Right atrium auricular region (tissue), 2 donors: ENCODE measurements at regions not wholly inside any gene's neighbourhood (a gene's known extent, or its start where the extent isn't known, plus 50 kb on each side); places are given as distances from the start of the nearest gene placed in this dataset.

Experiments
- DNase-seq: peaks from one replicate; pipeline ENCODE4 v3.0.0-alpha.2; 2019; ENCODE audit warnings: low spot score
- H3K27ac ChIP-seq, 2 donors: fragments of 200-600 bp; sonication (generic); 1 replicate in 1 of 2; 2 replicates in 1 of 2; pipeline ENCODE4 v1.5.1; 2016 to 2019
- H3K27me3 ChIP-seq, 2 donors: fragments of 200-600 bp; sonication (generic); one replicate each; pipeline versions ENCODE4 v1.5.1 to v1.6.0; 2017 to 2019
- H3K36me3 ChIP-seq: fragments of 200-600 bp; sonication (generic); one replicate; pipeline ENCODE4 v1.5.1; 2016
- H3K4me1 ChIP-seq, 2 donors: fragments of 200-600 bp; sonication (generic); one replicate each; pipeline versions ENCODE4 v1.5.1 to v1.6.0; 2017 to 2019
- H3K4me3 ChIP-seq, 2 donors: fragments of 200-600 bp; sonication (generic); 1 replicate in 1 of 2; 2 replicates in 1 of 2; pipeline ENCODE4 v1.5.1; 2017 to 2019; ENCODE audit warnings: mild to moderate bottlenecking in 1 of 2, moderate library complexity in 1 of 2
- H3K9me3 ChIP-seq, 2 donors: fragments of 200-600 bp; sonication (generic); one replicate each; pipeline ENCODE4 v1.5.1; 2019
- CTCF ChIP-seq, 2 donors: fragments of 200-600 bp; sonication (generic); IDR thresholded peaks; one replicate each; pipeline ENCODE4 v1.5.1; 2019; ENCODE audit warnings: antibody characterized with exemption in 2 of 2

DNA sequence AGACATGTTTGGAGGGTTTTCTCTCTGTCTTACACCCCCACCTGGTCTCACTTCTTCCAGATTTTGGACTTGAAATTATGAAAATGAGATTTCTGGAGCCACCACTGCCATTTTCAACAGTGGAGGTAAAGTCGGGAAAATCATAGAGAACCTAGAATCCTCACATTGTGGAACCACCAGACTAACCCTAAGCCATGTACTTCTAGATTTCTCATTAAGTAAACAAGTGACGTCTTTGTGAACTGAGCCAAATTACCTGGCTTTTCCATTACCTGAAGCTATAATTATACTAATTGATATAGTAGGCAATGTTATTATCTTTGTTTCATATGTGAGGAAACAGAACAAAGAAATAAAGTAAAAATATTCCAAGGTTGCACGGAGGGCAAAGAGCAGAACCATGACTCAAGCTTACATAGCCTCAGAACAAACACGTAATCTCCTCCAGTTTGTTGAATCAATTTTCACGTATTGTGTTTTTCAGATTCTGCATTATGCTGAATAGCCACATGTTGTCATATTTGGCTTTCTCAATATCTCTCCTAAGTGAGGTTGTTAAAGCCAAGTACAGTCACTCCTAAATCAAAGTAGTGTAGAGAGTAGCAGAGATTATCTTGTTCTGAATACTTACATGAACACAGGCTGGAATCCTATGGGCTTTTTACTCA is 101.3 kb upstream of the CMC1 start:
- TF ChIP-seq CTCF (IDR thresholded peaks at IDR 0.05): no peak
- H3K36me3 ChIP-seq: no peaks in the 10 kb centered on the region
- no peak overlapping the region for H3K4me3 ChIP-seq
- no peaks in the 10 kb centered on the region for H3K27me3 ChIP-seq
- no peak for DNase-seq
- H3K27ac ChIP-seq: peak overlapping the region; percentile 38 to 56
- no peaks in the 10 kb centered on the region for H3K9me3 ChIP-seq
- H3K4me1 ChIP-seq: peaks cover 0 to 12% of the 10 kb centered on the region in 2 donors

GRCh38 chr3:28140664-28141063 is 100.8 kb upstream of the CMC1 start:
- Histone ChIP-seq H3K9me3 (no peaks in the 10 kb centered on the region), H3K4me1 (peaks cover 0 to 12% of the 10 kb centered on the region in 2 donors), H3K27ac (no peak overlapping the region), H3K4me3 (no peak overlapping the region), H3K27me3 (no peaks in the 10 kb centered on the region), H3K36me3 (no peaks in the 10 kb centered on the region)
- no peak for TF ChIP-seq CTCF (IDR thresholded peaks at IDR 0.05)
- DNase-seq: no peak

- Histone ChIP-seq H3K27ac (no peak overlapping the region), H3K4me3 (no peak overlapping the region), H3K27me3 (no peaks in the 10 kb centered on the region), H3K36me3 (no peaks in the 10 kb centered on the region), H3K4me1 (no peaks in the 10 kb centered on the region), H3K9me3 (peaks cover 0 to 8% of the 10 kb centered on the region in 2 donors)
- TF ChIP-seq CTCF (IDR thresholded peaks at IDR 0.05): no peak
- no peak for DNase-seq
These were observed 91.5 kb upstream of the CMC1 start for GRCh38 chr3:28149960-28150359.

- Histone ChIP-seq H3K4me1 (no peaks in the 10 kb centered on the region), H3K4me3 (no peak overlapping the region), H3K27ac (no peak overlapping the region), H3K36me3 (no peaks in the 10 kb centered on the region), H3K27me3 (no peaks in the 10 kb centered on the region), H3K9me3 (peaks cover 0 to 8% of the 10 kb centered on the region in 2 donors)
- TF ChIP-seq CTCF (IDR thresholded peaks at IDR 0.05): no peak
- DNase-seq: no peak
These were observed 90.8 kb upstream of the CMC1 start for GRCh38 chr3:28150465-28151206.

- Histone ChIP-seq H3K27ac (peak overlapping the region; percentile 35 to 60), H3K4me3 (no peak overlapping the region)
These were observed 90.2 kb upstream of the CMC1 start for GRCh38 chr3:28151207-28151550.

More at GRCh38 chr3:28151207-28151550, 90.2 kb upstream of the CMC1 start:
- Histone ChIP-seq H3K36me3 (no peaks in the 10 kb centered on the region), H3K9me3 (peaks cover 0 to 8% of the 10 kb centered on the region in 2 donors), H3K4me1 (no peaks in the 10 kb centered on the region), H3K27me3 (no peaks in the 10 kb centered on the region)
- no peak for TF ChIP-seq CTCF (IDR thresholded peaks at IDR 0.05)
- no peak for DNase-seq
